CD14-positive monocyte (primary cell): ENCODE measurements at regions not wholly inside any gene's neighbourhood (a gene's known extent, or its start where the extent isn't known, plus 50 kb on each side); places are given as distances from the start of the nearest gene placed in this dataset.
A peak's percentile ranks its signal among the peaks of the same experiment; 100 is the strongest.

Experiments
- DNase-seq, 3 donors: peaks; one replicate each; pipeline ENCODE4 v3.0.0-alpha.2; 2011 to 2022
- H2AFZ ChIP-seq: 2 replicates; pipeline ENCODE4 v1.6.0; 2012; ENCODE audit warnings: mild to moderate bottlenecking, low read depth, low read length, inconsistent platforms; ENCODE audit not compliant: insufficient read depth, poor library complexity, severe bottlenecking
- H3K27ac ChIP-seq, 2 donors: 1 replicate in 1 of 2; 2 replicates in 1 of 2; pipeline ENCODE4 v1.5.1; 2012 to 2013; ENCODE audit warnings: low read length in 2 of 2, control low read depth in 1 of 2, inconsistent platforms in 1 of 2, low read depth in 1 of 2, mild to moderate bottlenecking in 1 of 2
- H3K27me3 ChIP-seq, 2 donors: one replicate each; pipeline versions ENCODE4 v1.6.0 to v1.6.1; 2011 to 2013; ENCODE audit warnings: low read length in 2 of 2; ENCODE audit not compliant: control insufficient read depth in 2 of 2, insufficient read depth in 2 of 2
- H3K36me3 ChIP-seq, 2 donors: replicated peaks in 1 of 2; 1 replicate in 1 of 2; 2 replicates in 1 of 2; pipeline versions ENCODE4 v1.5.1 to v1.6.1; 2012 to 2013; ENCODE audit warnings: low read length in 2 of 2, control low read depth in 1 of 2, inconsistent platforms in 1 of 2, mild to moderate bottlenecking in 1 of 2; ENCODE audit not compliant: insufficient read depth in 2 of 2, control insufficient read depth in 1 of 2
- H3K4me1 ChIP-seq, 2 donors: 1 replicate in 1 of 2; 2 replicates in 1 of 2; pipeline versions ENCODE4 v1.5.1 to v1.6.1; 2012 to 2013; ENCODE audit warnings: low read length in 2 of 2, control low read depth in 1 of 2, inconsistent platforms in 1 of 2, mild to moderate bottlenecking in 1 of 2, moderate library complexity in 1 of 2; ENCODE audit not compliant: insufficient read depth in 2 of 2, control insufficient read depth in 1 of 2
- H3K4me2 ChIP-seq: replicated peaks from 2 replicates; pipeline ENCODE3; 2012; ENCODE audit warnings: low read length, moderate library complexity, mild to moderate bottlenecking; ENCODE audit not compliant: poor library complexity, severe bottlenecking; ENCODE audit errors: extremely low read depth
- H3K4me3 ChIP-seq, 3 experiments: fragments of 200-600 bp in 1 of 3; sonication (generic) in 1 of 3; replicated peaks in 1 of 3; 1 replicate in 2 of 3; 2 replicates in 1 of 3; pipeline ENCODE4 v1.5.1; 2011 to 2013; ENCODE audit warnings: low read length in 3 of 3, mild to moderate bottlenecking in 3 of 3, control low read depth in 2 of 3, low read depth in 2 of 3, inconsistent platforms in 1 of 3, moderate library complexity in 1 of 3
- H3K79me2 ChIP-seq: 2 replicates; pipeline ENCODE4 v1.6.0; 2012; ENCODE audit warnings: mild to moderate bottlenecking, control low read depth, inconsistent platforms, low read length, moderate library complexity; ENCODE audit not compliant: insufficient read depth
- H3K9ac ChIP-seq: 2 replicates; pipeline ENCODE4 v1.6.0; 2017; ENCODE audit warnings: low read length, mild to moderate bottlenecking; ENCODE audit not compliant: insufficient read depth, poor library complexity, severe bottlenecking
- H3K9me3 ChIP-seq, 2 donors: replicated peaks in 1 of 2; 1 replicate in 1 of 2; 2 replicates in 1 of 2; pipeline versions ENCODE4 v1.5.1 to v1.6.1; 2012 to 2013; ENCODE audit warnings: low read length in 2 of 2, control low read depth in 1 of 2; ENCODE audit not compliant: control insufficient read depth in 1 of 2, insufficient read depth in 1 of 2
- H4K20me1 ChIP-seq: 2 replicates; pipeline ENCODE4 v1.6.0; 2012; ENCODE audit warnings: mild to moderate bottlenecking, low read length, control low read depth, moderate library complexity; ENCODE audit not compliant: insufficient read depth
- H3K27ac Mint-ChIP-seq, 7 donors: one replicate each; pipeline ENCODE4 v1.8.0; 2020; ENCODE audit warnings: mild to moderate bottlenecking in 7 of 7, mixed read lengths in 7 of 7, moderate library complexity in 6 of 7, inconsistent platforms in 2 of 7
- H3K27me3 Mint-ChIP-seq, 3 donors: one replicate each; pipeline ENCODE4 v1.8.0; 2021 to 2022; ENCODE audit warnings: low read depth in 3 of 3, mild to moderate bottlenecking in 3 of 3, mixed read lengths in 3 of 3, moderate library complexity in 3 of 3, inconsistent platforms in 1 of 3
- H3K36me3 Mint-ChIP-seq, 2 donors: one replicate each; pipeline ENCODE4 v1.8.0; 2020; ENCODE audit warnings: mixed read lengths in 2 of 2, inconsistent platforms in 1 of 2, mild to moderate bottlenecking in 1 of 2
- H3K4me1 Mint-ChIP-seq: one replicate; pipeline ENCODE4 v1.8.0; 2020; ENCODE audit warnings: mild to moderate bottlenecking, mixed read lengths
- H3K4me3 Mint-ChIP-seq, 2 donors: one replicate each; pipeline ENCODE4 v1.8.0; 2020; ENCODE audit warnings: mild to moderate bottlenecking in 2 of 2, mixed read lengths in 2 of 2, moderate library complexity in 1 of 2
- H3K9me3 Mint-ChIP-seq, 7 donors: one replicate each; pipeline ENCODE4 v1.8.0; 2020 to 2022; ENCODE audit warnings: mixed read lengths in 7 of 7, mild to moderate bottlenecking in 6 of 7, moderate library complexity in 6 of 7, inconsistent platforms in 2 of 7
- WGBS: methylation state at CpG from one replicate; pipeline ENCODE4 v1.1.5; 2013; ENCODE audit warnings: missing lambda C conversion rate; ENCODE audit not compliant: insufficient coverage; 5-methylcytosine and 5-hydroxymethylcytosine counted together
- intact Hi-C, 2 donors: fragments of 100-400 bp; cut with micrococcal nuclease; formaldehyde crosslinking; loops; one replicate each; pipeline versions ENCODE4 v1.15.0 to v1.15.1; 2023
- TF ChIP-seq, protein P1 (sequence below): fragments of 200-600 bp; IDR thresholded peaks from one replicate; pipeline ENCODE4 v1.8.0; 2022; ENCODE audit warnings: antibody characterized with exemption, mild to moderate bottlenecking

DNA sequence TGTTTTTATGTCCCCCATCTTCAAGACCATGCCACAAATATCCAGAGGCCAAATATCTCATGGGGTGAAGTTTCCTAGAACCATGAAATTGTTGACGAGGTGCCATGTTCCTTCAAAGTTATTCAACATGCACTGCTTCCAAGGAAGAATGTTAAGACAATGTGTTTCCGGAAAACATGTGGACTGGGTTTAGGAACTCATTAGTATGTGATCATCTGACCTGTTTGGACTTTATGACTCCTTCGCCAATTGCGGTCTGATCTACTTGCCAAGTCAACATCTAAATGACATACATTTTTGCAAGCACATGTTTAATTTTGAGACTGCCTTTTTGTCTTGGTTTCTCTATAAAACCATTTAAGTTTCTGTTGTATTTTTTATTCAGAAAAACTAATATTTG lies 234.8 kb downstream of the MAF start:
- Histone ChIP-seq H3K36me3 (no peaks in the 10 kb centered on the region), H3K4me3 (no peak overlapping the region), H3K27me3 (peaks cover 0 to 7% of the 10 kb centered on the region in 2 donors), H3K79me2 (no peaks in the 10 kb centered on the region), H3K9me3 (no peaks in the 10 kb centered on the region), H3K4me2 (no peak overlapping the region), H3K27ac (no peak overlapping the region), H2AFZ (no peak overlapping the region), H4K20me1 (no peaks in the 10 kb centered on the region), H3K9ac (no peak overlapping the region), H3K4me1 (no peaks in the 10 kb centered on the region)
- Mint-ChIP-seq H3K27me3 (peaks cover 1 to 5% (median 4%) of the 10 kb centered on the region in 3 donors), H3K27ac (no peak overlapping the region), H3K9me3 (peaks cover 0 to 10% (median 3%) of the 10 kb centered on the region in 7 donors), H3K4me1 (no peaks in the 10 kb centered on the region), H3K4me3 (no peak overlapping the region), H3K36me3 (no peaks in the 10 kb centered on the region)
- WGBS, result 100% methylated on average over 1 of the region's 4 CpGs
- DNase-seq, result no peak
- intact Hi-C loops, result no loop called here
- TF ChIP-seq, protein P1, sequence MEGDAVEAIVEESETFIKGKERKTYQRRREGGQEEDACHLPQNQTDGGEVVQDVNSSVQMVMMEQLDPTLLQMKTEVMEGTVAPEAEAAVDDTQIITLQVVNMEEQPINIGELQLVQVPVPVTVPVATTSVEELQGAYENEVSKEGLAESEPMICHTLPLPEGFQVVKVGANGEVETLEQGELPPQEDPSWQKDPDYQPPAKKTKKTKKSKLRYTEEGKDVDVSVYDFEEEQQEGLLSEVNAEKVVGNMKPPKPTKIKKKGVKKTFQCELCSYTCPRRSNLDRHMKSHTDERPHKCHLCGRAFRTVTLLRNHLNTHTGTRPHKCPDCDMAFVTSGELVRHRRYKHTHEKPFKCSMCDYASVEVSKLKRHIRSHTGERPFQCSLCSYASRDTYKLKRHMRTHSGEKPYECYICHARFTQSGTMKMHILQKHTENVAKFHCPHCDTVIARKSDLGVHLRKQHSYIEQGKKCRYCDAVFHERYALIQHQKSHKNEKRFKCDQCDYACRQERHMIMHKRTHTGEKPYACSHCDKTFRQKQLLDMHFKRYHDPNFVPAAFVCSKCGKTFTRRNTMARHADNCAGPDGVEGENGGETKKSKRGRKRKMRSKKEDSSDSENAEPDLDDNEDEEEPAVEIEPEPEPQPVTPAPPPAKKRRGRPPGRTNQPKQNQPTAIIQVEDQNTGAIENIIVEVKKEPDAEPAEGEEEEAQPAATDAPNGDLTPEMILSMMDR, result no peak

- H3K27ac Mint-ChIP-seq, result no peak overlapping the region
- H3K9me3 Mint-ChIP-seq, result peaks cover 0 to 9% (median 3%) of the 10 kb centered on the region in 7 donors
- intact Hi-C loops, result no loop called here
- Histone ChIP-seq H4K20me1 (no peaks in the 10 kb centered on the region), H2AFZ (no peak overlapping the region), H3K4me2 (no peak overlapping the region), H3K4me3 (no peak overlapping the region), H3K9ac (no peak overlapping the region), H3K27me3 (peaks cover 0 to 10% of the 10 kb centered on the region in 2 donors), H3K79me2 (no peaks in the 10 kb centered on the region), H3K27ac (no peak overlapping the region), H3K4me1 (no peaks in the 10 kb centered on the region), H3K36me3 (no peaks in the 10 kb centered on the region), H3K9me3 (no peaks in the 10 kb centered on the region)
- no peak for DNase-seq
- H3K27me3 Mint-ChIP-seq, result peaks cover 4 to 8% (median 4%) of the 10 kb centered on the region in 3 donors
- TF ChIP-seq, protein P1, result no peak
- no peaks in the 10 kb centered on the region for H3K36me3 Mint-ChIP-seq
- no peaks in the 10 kb centered on the region for H3K4me1 Mint-ChIP-seq
- H3K4me3 Mint-ChIP-seq, result peak overlapping the region in 1 of 2 donors; percentile 56
- WGBS, result no CpG with 5 or more reads among the region's 2 CpGs
Measured at GRCh38 chr16:79363484-79363883, 237.1 kb downstream of the MAF start.
